Sigmoid colon (tissue), 4 donors: ENCODE measurements at regions not wholly inside any gene's neighbourhood (a gene's known extent, or its start where the extent isn't known, plus 50 kb on each side); places are given as distances from the start of the nearest gene placed in this dataset.

Source experiments
- EP300 ChIP-seq, 4 donors: sonication (generic); formaldehyde crosslinking; IDR thresholded peaks; one replicate each; pipeline ENCODE4 v1.6.1; 2017; ENCODE audit warnings: antibody characterized with exemption in 4 of 4
- POLR2A ChIP-seq, 2 donors: fragments of 450-650 bp; IDR thresholded peaks; one replicate each; pipeline ENCODE4 v1.6.1; 2016; ENCODE audit warnings: antibody characterized with exemption in 2 of 2, mild to moderate bottlenecking in 2 of 2, moderate library complexity in 2 of 2
- POLR2AphosphoS5 ChIP-seq, 4 donors: sonication (generic); formaldehyde crosslinking; IDR thresholded peaks; one replicate each; pipeline ENCODE4 v1.6.1; 2017; ENCODE audit warnings: antibody characterized with exemption in 4 of 4
- TF ChIP-seq, protein P1 (sequence below), 4 experiments: fragments of 450-650 bp in 3 of 4; fragments of 200-600 bp in 1 of 4; IDR thresholded peaks; one replicate each; pipeline ENCODE4 v1.5.1; 2016 to 2019; ENCODE audit warnings: antibody characterized with exemption in 4 of 4, mild to moderate bottlenecking in 3 of 4, moderate library complexity in 2 of 4

GRCh38 chr6:159103396-159104162 lies 58.8 kb upstream of the TAGAP start:
- TF ChIP-seq POLR2AphosphoS5 (IDR thresholded peaks at IDR 0.05) (no peak), POLR2A (IDR thresholded peaks at IDR 0.05) (no peak), EP300 (IDR thresholded peaks at IDR 0.05) (no peak)
- TF ChIP-seq, protein P1, sequence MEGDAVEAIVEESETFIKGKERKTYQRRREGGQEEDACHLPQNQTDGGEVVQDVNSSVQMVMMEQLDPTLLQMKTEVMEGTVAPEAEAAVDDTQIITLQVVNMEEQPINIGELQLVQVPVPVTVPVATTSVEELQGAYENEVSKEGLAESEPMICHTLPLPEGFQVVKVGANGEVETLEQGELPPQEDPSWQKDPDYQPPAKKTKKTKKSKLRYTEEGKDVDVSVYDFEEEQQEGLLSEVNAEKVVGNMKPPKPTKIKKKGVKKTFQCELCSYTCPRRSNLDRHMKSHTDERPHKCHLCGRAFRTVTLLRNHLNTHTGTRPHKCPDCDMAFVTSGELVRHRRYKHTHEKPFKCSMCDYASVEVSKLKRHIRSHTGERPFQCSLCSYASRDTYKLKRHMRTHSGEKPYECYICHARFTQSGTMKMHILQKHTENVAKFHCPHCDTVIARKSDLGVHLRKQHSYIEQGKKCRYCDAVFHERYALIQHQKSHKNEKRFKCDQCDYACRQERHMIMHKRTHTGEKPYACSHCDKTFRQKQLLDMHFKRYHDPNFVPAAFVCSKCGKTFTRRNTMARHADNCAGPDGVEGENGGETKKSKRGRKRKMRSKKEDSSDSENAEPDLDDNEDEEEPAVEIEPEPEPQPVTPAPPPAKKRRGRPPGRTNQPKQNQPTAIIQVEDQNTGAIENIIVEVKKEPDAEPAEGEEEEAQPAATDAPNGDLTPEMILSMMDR (IDR thresholded peaks at IDR 0.05), result no peak
